Calu3 (cell line): ENCODE measurements at regions not wholly inside any gene's neighbourhood (a gene's known extent, or its start where the extent isn't known, plus 50 kb on each side); places are given as distances from the start of the nearest gene placed in this dataset.
"Not testable (repeated sequence)": the region's sequence is repeated elsewhere in the genome, so short reads cannot be mapped to it uniquely, and the experiment has no call there.

Experiments
- BruUV-seq: library from RNA; stranded (reverse); fragments of 400-500 nt; replicated peaks from 2 replicates; lab custom pipeline; 2021; lab: Mats Ljungman, UMichigan
- CTCF ChIA-PET: fragments of 300-600 bp; sonication (Branson Sonifier 250); formaldehyde crosslinking; loops from one replicate; lab custom pipeline; 2022; ENCODE audit warnings: antibody characterized with exemption; lab: Charles Lee
- DNase-seq: peaks from one replicate; pipeline ENCODE4 v3.0.0; 2022
- H3K27ac Mint-ChIP-seq: one replicate; pipeline ENCODE4 v1.8.0; 2022; ENCODE audit warnings: mixed read lengths; ENCODE audit not compliant: unreplicated experiment
- H3K27me3 Mint-ChIP-seq: one replicate; pipeline ENCODE4 v1.8.0; 2022; ENCODE audit warnings: mixed read lengths; ENCODE audit not compliant: unreplicated experiment
- H3K36me3 Mint-ChIP-seq: one replicate; pipeline ENCODE4 v1.8.0; 2022; ENCODE audit warnings: mild to moderate bottlenecking, moderate library complexity, mixed read lengths; ENCODE audit not compliant: insufficient read depth, unreplicated experiment
- H3K4me1 Mint-ChIP-seq: one replicate; pipeline ENCODE4 v1.8.0; 2022; ENCODE audit warnings: mild to moderate bottlenecking, low read depth, mixed read lengths; ENCODE audit not compliant: unreplicated experiment
- H3K4me3 Mint-ChIP-seq: one replicate; pipeline ENCODE4 v1.8.0; 2022; ENCODE audit warnings: mild to moderate bottlenecking, low read depth, moderate library complexity, mixed read lengths; ENCODE audit not compliant: unreplicated experiment
- H3K9me3 Mint-ChIP-seq: one replicate; pipeline ENCODE4 v1.8.0; 2022; ENCODE audit warnings: low read depth, mixed read lengths; ENCODE audit not compliant: unreplicated experiment
- CTCF ChIP-seq: fragments of 200-600 bp; IDR thresholded peaks from one replicate; pipeline ENCODE4 v1.8.0; 2022; ENCODE audit warnings: antibody characterized with exemption; ENCODE audit not compliant: unreplicated experiment
- intact Hi-C: fragments of 100-400 bp; cut with micrococcal nuclease; formaldehyde crosslinking; loops from one replicate; pipeline ENCODE4 v1.10.0; 2022; ENCODE audit not compliant: unreplicated experiment

DNA sequence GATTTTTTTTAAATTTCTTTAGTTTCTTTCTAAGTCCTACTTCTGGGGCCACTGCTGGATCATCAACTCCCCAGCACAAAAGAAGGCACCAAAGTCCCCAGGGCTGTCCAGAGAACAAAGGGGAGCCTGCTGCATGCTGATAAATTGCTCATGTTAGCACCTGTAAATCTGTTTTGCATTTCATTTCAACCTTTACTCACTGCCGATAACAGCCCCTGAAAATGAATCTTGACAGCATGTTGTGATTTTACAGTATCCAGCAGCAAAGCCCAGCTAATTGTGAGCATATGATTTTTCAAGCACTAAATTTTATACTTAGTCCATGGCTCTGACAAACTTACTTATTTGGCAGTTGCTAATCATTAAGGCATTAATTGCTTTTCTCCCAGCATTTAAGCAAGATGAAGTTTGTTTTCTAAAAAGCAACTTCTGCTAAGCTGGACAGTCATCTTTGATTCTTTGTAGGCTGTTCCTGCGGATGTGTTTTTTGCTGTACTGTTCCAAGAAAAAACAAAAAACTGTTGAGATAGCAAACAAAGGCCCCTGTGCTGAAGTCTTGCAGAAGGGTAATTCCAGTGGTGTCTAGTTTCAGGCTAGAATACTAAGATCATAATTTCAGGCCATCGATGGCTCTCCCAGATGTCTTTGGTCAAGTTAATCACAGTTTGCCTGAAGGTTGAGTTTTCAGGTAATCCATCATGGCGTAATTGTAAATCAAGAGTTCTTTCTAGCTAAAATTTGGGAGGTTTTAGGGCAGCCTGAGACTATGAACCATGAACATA is 73.1 kb upstream of the GAS1 start:
- no peak for TF ChIP-seq CTCF
- no peaks in the 10 kb centered on the region for H3K36me3 Mint-ChIP-seq
- no peaks in the 10 kb centered on the region for H3K4me1 Mint-ChIP-seq
- no peak overlapping the region for H3K27ac Mint-ChIP-seq
- H3K27me3 Mint-ChIP-seq: peaks cover 53% of the 10 kb centered on the region
- CTCF ChIA-PET: no interaction called here
- no peaks in the 10 kb centered on the region for H3K9me3 Mint-ChIP-seq
- no peak for DNase-seq
- BruUV-seq: no TSS peak
- intact Hi-C loops: no loop called here
- H3K4me3 Mint-ChIP-seq: no peak overlapping the region

DNA sequence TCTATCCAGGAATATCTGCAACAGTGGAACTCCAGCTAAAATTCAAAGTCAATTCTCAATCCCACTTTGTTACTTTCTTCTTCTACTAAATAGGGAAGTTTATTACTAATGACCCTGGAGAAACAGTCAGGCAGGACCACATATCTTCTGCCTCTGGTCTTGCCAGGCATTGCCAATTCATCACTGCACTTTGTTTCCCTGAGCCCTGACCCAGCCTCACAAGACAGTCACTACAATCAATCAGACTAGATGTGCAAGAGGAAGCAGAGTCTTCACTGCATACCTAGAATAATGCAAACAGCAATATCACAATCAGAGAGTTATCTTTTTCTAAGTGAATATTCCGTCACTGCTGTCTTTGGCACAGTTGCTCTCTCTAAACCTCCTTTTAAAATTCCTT is 74.9 kb upstream of the GAS1 start:
- Mint-ChIP-seq H3K27me3 (peaks cover 40% of the 10 kb centered on the region), H3K9me3 (no peaks in the 10 kb centered on the region), H3K36me3 (no peaks in the 10 kb centered on the region), H3K4me1 (no peaks in the 10 kb centered on the region), H3K4me3 (no peak overlapping the region), H3K27ac (no peak overlapping the region)
- no peak for DNase-seq
- intact Hi-C loops: no loop called here
- CTCF ChIA-PET: no interaction called here
- no TSS peak for BruUV-seq
- TF ChIP-seq CTCF: no peak

GRCh38 chr9:87026204-87026603 is 78.9 kb upstream of the GAS1 start:
- no peaks in the 10 kb centered on the region for H3K4me1 Mint-ChIP-seq
- TF ChIP-seq CTCF: no peak
- H3K27ac Mint-ChIP-seq: no peak overlapping the region
- no peaks in the 10 kb centered on the region for H3K36me3 Mint-ChIP-seq
- no TSS peak for BruUV-seq
- no peak overlapping the region for H3K4me3 Mint-ChIP-seq
- intact Hi-C loops: no loop called here
- no peak for DNase-seq
- CTCF ChIA-PET: no interaction called here
- no peaks in the 10 kb centered on the region for H3K9me3 Mint-ChIP-seq
- peaks cover 28% of the 10 kb centered on the region for H3K27me3 Mint-ChIP-seq

GRCh38 chr9:87028836-87029235 is 81.5 kb upstream of the GAS1 start:
- H3K36me3 Mint-ChIP-seq, CTCF ChIA-PET, H3K9me3 Mint-ChIP-seq, intact Hi-C loops, DNase-seq, H3K4me3 Mint-ChIP-seq, BruUV-seq, H3K27ac Mint-ChIP-seq, H3K4me1 Mint-ChIP-seq: not testable (repeated sequence)
- peaks cover 33% of the 10 kb centered on the region for H3K27me3 Mint-ChIP-seq

GRCh38 chr9:87029905-87030304 is 82.6 kb upstream of the GAS1 start:
- intact Hi-C loops: no loop called here
- Mint-ChIP-seq H3K4me1 (no peaks in the 10 kb centered on the region), H3K27ac (no peak overlapping the region), H3K36me3 (no peaks in the 10 kb centered on the region), H3K27me3 (peaks cover 43% of the 10 kb centered on the region), H3K9me3 (no peaks in the 10 kb centered on the region), H3K4me3 (no peak overlapping the region)
- CTCF ChIA-PET: no interaction called here
- no peak for TF ChIP-seq CTCF
- no TSS peak for BruUV-seq
- DNase-seq: no peak
